AG08396 (cell line): ENCODE measurements at regions not wholly inside any gene's neighbourhood (a gene's known extent, or its start where the extent isn't known, plus 50 kb on each side); places are given as distances from the start of the nearest gene placed in this dataset.

Experiments
- DNase-seq: peaks from one replicate; pipeline ENCODE4 v3.0.0; 2012; ENCODE audit warnings: low spot score, mixed read lengths

DNA sequence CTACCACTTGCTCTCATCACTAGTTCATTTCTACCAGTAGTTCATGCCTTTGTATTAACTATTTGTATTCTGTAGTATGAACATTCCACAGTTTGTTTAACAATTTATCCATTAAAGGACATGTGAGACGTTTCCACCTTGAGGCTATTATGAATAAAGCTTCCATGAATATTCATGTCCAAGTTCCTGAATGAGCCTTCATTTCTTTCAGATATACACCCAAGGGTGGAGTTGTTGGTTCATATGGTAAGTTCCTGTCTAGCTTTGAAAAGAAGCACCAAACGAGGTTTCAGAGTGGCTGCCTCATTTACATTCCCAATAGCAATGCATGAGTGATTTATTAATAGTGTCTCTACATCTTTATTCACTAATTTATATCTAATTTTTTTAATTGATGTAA is 407.8 kb upstream of the C16orf82 start:
- DNase-seq, result no peak

GRCh38 chr16:26664086-26664485 is 402.6 kb upstream of the C16orf82 start:
- DNase-seq, result no peak

DNA sequence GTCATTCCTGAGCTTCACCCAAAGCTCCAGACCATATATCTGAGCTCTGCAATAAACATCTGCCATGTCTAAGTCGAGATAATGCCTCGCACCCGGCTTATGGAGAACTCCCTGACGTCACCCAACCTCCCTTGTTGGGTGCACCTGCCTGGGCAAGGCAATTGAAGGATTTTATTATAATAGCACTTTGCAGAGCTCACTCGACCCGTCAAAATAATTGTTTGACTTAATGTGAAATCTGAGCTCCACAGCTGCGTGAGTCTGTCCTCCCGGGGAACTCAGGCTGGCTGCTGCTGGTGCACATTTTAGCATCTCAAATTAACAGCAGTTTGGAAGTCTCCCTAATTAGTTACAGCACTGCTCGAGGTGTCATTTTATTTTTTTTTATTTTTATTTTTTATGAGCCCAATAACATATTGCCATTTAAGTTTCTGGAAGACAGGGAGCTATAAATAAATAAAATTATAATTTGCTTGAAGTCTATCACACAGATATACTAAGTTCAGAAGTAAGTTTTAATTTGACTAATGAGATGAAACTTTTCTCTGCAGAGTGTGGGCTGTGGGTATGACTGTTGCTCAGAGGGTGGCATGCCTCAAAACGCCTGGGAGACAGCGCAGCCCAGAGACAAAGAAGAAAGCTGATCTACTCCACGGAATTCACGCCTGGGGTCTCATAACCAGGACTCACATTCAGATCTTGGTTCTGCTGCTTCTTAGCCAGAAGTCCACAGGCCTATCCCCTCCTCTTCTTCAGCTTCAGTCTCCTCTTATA is 401.4 kb upstream of the C16orf82 start:
- DNase-seq, result no peak

DNA sequence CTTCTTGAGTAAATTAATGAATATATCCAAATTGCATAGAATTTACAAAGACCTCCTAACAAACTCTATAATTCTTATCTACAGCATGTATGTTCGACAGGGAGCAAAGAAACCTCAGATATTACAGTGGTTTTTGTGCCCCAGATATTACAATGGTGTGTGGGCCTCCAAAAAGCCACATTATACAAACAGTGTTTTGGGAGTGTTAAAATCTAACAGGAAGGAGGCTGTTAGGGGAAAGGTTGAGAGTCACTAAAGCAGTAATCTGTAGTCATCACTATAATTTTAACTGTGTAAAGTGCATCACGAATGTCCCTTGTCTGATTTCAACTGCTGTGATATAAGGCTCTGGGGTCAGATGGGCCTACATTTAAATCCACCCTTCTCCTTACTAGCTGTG is 400.2 kb upstream of the C16orf82 start:
- no peak for DNase-seq

DNA sequence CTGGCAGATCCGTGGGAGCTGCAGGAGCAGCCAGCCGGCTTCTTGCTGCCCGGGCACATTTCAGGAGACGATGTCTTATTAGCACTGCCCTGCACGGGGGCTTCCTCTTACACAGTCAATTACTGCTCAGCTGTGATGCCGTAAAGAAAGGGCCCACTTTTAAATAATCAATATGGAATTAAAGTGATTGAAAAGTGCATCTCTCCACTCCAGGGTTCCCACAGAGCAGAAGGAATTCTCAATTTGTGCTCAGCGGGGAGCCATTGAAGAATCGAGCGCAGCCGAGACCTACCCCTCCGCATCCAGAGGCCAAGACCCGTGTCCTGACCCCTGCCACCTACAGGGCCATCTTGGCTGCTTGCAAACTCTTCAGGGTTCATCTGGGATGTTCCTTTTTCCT is 399.4 kb upstream of the C16orf82 start:
- no peak for DNase-seq

DNA sequence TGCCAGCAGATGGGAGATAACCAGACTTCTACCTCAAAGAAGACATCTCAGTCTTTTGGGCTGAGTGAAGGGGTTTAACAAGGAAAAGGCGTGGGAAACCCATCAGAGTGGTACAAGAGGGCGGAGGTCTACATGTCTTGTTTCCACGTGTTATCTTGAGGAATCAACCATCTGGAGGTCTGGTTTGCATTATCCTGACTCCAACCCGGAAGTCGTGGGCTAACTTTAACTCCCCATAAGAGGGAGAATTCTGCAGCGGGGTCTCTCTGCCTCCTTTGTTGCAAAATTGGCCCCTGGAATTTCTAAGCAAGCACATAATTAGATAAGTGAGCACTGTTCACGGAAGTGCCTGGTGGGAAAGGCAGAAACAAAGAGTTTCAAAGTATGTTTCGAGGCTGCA is 398.7 kb upstream of the C16orf82 start:
- no peak for DNase-seq

GRCh38 chr16:26672206-26672605 is 394.5 kb upstream of the C16orf82 start:
- DNase-seq, result no peak

DNA sequence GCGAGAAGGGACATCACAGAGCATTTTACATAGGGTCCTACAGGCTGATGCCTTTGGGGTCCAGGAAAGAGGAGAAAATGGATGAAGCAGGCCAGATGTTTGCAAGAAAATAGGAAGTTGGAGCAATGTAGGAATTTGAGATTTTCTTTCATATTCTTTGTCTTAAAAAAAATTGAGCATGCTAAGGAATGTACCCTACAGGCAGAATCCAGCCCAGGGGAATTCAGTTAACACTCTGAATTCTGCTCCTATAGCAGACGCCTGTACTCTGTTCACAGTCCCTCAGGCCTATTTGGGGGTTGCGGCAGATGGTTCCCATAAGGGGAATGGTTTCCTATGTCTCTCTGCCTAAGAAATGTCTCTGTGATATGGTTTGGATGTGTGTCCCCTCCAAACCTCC is 393.7 kb upstream of the C16orf82 start:
- no peak for DNase-seq

- no peak for DNase-seq
Observed at GRCh38 chr16:26680671-26681070, 386.1 kb upstream of the C16orf82 start.

GRCh38 chr16:26688105-26688504 is 378.6 kb upstream of the C16orf82 start:
- DNase-seq, result no peak

DNA sequence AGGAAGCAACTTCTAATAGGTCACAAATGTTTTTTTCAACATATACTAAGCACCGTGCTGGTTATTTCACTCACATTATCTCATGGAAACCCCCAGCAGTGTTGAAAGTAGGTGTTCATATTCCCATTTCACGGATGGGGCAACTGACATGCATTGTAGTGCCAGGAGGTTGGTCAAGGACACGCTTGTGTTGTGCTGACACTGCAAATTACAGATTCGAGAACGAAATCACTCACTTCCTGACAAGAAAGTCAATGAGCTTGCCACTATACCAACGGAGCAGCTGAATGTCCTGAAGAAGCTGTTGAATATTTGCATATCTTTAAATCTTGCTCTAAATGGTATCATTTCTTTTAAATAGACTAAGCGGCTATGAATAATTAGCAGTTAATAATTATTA is 378.0 kb upstream of the C16orf82 start:
- DNase-seq, result no peak

- DNase-seq, result no peak
Observed at GRCh38 chr16:26692658-26693057, 374.1 kb upstream of the C16orf82 start.

- no peak for DNase-seq
Observed at GRCh38 chr16:26697807-26698206, 368.9 kb upstream of the C16orf82 start.

GRCh38 chr16:26700250-26700649 is 366.5 kb upstream of the C16orf82 start:
- DNase-seq, result no peak

- no peak for DNase-seq
Observed at GRCh38 chr16:26701243-26701886, 365.4 kb upstream of the C16orf82 start.

GRCh38 chr16:26705346-26705745 is 361.4 kb upstream of the C16orf82 start:
- DNase-seq, result no peak

DNA sequence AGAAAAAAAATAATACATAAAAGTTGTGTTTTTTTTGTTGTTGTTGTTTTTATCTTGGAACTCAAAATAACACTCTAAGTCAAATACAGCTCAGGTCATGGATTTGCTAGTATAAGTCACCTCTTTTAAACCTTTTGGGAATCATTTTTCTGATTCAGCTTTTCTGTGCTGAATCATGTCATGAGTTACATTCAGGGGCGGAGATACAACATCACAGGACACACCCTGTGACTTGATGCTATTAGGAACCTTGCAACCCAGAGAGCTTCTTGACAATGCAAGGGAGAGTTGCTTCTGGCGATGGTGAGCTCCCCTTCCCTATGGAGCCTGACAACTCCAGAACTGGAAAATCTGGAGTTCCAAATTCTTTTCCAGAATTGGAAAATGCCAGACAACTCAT is 358.3 kb upstream of the C16orf82 start:
- DNase-seq, result no peak

DNA sequence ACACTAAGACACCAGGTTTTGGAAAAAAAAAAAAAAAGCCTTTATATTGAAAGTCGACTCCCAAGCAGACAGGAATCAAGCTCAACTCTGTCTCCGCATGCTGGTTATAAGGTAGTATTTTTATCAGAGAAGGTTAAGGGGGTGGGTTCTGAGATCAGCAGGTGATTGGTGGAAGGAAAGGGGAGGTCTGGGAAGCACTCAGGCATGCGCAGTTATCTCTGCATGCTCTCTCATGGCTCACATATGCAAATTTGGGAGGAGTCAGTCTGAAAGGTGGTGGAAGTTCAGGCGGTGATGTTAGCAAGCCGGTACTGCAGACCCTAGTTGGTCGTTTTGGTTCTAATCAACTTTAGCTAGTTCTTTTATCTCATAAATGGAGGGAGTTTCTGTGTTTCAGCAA is 357.6 kb upstream of the C16orf82 start:
- DNase-seq, result no peak

DNA sequence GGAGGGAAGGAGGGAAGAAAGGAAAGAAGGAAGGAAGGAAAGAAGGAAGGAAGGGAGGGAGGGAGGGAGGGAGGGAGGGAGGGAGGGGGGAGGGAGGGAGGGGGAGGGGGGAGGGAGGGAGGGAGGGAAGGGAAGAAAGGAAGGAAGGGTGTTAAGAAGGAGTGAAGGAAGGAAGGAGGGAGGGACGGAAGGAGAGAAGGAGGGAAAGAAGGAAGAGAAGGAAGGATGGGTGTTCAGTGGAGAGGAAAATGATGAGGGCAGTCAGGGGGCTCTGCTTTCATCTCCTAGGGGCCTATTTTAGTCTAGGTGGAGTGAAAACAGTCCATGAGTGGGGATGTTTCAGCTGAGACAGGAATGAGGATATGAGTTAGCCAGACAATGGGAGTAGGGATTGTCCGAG is 357.0 kb upstream of the C16orf82 start:
- DNase-seq, result no peak

DNA sequence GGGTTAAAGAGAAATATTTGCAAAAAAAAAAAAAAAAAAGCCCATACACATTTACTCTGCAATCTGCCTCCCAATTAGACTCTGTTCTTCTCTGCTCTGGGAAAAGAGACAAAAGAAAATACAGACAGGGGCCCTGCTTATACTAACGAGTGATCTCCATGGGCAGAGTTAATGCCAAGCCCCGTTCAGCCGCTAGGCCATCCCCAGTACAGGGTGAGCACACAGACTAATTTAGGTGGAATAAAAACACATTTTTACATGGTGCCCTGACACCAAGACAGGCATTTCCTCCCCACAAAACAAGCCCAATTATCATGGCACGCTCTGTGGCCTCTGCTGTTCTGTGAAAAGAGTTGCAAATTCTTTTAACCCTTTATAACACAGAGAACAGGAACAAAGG is 356.3 kb upstream of the C16orf82 start:
- no peak for DNase-seq

DNA sequence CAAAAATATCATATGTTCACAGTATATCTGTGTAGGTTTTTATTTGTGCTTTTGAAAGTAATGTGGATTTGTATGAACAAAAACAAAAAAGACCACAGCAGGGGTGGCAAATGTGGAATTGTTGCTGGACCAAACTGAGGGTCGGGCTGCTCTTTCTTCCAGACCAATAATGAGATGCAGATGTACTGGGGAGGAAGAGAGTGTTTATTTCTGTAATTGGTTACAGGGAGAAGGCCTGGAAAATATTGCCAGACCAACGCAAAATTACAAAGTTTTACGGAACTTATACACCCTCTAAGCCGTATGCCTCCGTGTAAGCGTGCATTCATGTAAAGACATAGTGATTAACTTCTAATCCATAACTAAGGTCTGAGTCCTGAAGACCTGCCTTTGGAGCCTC is 353.9 kb upstream of the C16orf82 start:
- no peak for DNase-seq

- no peak for DNase-seq
Observed at GRCh38 chr16:26715969-26716368, 350.8 kb upstream of the C16orf82 start.

DNA sequence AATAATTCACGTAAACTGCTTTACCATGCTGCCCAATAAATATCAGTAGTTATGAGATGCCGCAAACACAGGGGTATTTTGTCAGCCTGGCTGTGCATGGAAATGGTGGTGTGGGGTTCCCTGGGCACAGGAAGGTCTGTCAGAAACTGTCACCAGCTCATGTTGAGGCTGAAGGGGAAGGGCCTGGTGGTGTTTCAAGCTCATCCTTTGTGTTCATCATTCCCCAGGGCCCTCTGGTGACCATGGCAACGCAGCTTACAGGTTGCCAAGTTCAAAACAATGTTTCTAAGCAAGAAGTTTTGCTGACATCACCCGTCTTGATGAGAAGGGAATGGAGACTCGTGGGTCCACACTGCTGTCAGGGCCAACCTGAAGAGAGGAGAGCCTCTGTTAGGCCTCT is 348.9 kb upstream of the C16orf82 start:
- no peak for DNase-seq

DNA sequence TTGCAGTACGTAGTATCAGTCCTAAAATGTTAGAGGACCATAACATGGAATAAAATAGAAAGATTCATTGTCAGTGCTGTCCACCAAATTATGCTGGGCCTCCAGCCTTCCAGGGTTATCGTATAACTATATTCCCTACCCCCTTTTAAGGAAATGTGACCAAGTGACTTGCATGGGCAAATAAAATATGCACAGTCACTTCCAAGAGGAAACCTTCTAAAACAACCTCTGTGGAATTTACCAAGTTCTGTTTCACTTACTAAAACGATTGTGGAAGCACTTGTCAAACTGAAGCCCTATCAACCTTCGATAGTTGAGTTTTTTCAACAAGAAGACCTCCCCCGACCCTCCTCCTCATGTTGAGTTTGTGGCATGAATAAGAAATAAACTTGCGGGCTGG is 345.4 kb upstream of the C16orf82 start:
- no peak for DNase-seq
